GM12878 (cell line): ENCODE measurements at regions not wholly inside any gene's neighbourhood (a gene's known extent, or its start where the extent isn't known, plus 50 kb on each side); places are given as distances from the start of the nearest gene placed in this dataset.

Experiments used
- ATAC-seq: fragments of 200-7000 bp; cut with Tn5 transposase; 3 replicates; pipeline ENCODE4 v1.9.1; 2020; ENCODE audit warnings: mild to moderate bottlenecking, moderate library complexity
- BruUV-seq: library from RNA; stranded (reverse); fragments of 400-500 nt; replicated peaks from 2 replicates; lab custom pipeline; 2021; lab: Mats Ljungman, UMichigan
- CTCF ChIA-PET: fragments of 300-600 bp; sonication (Branson Sonifier 250); formaldehyde crosslinking; extraction: SDS; loops from one replicate; lab custom pipeline; 2021; ENCODE audit warnings: inconsistent platforms; lab: Yijun Ruan, JAX
- POLR2A ChIA-PET: fragments of 350-600 bp; formaldehyde crosslinking; extraction: SDS; loops from one replicate; lab custom pipeline; 2021; ENCODE audit warnings: inconsistent platforms; lab: Charles Lee
- RAD21 ChIA-PET: fragments of 300-600 bp; sonication (Branson Sonifier 250); formaldehyde crosslinking; loops from one replicate; lab custom pipeline; 2023; ENCODE audit warnings: antibody characterized with exemption; ENCODE audit not compliant: unreplicated experiment; lab: Charles Lee
- SMC1A ChIA-PET: fragments of 300-600 bp; sonication (Branson Sonifier 250); formaldehyde crosslinking; loops from one replicate; lab custom pipeline; 2023; ENCODE audit not compliant: unreplicated experiment, uncharacterized antibody; lab: Charles Lee
- DNase-seq: peaks from one replicate; pipeline ENCODE4 v3.0.0-alpha.2; 2011; ENCODE audit warnings: low read depth, low spot score
- FAIRE-seq: peaks from 3 replicates; lab custom pipeline; 2011; peaks lifted over from hg19 to GRCh38; lab: Jason Lieb, UNC
- H2AFZ ChIP-seq: 2 replicates; pipeline ENCODE4 v1.6.0; 2011; ENCODE audit warnings: low read depth, low read length, control low read depth; ENCODE audit not compliant: control insufficient read depth
- H3K27ac ChIP-seq: 2 replicates; pipeline ENCODE4 v1.5.1; 2011; ENCODE audit warnings: control low read depth; ENCODE audit not compliant: control insufficient read depth, insufficient read depth
- H3K27me3 ChIP-seq, 2 experiments: replicated peaks in 1 of 2; 2 replicates each; pipeline versions ENCODE4 v1.6.0 to v1.6.1; 2011; ENCODE audit warnings: low read length in 1 of 2; ENCODE audit not compliant: control insufficient read depth in 2 of 2, insufficient read depth in 2 of 2
- H3K36me3 ChIP-seq, 2 experiments: 2 replicates each; pipeline ENCODE4 v1.5.1; 2011; ENCODE audit warnings: low read length in 1 of 2; ENCODE audit not compliant: control insufficient read depth in 2 of 2, insufficient read depth in 2 of 2
- H3K4me1 ChIP-seq: 2 replicates; pipeline ENCODE4 v1.6.1; 2011; ENCODE audit warnings: mild to moderate bottlenecking, low read length, moderate library complexity, mixed read lengths; ENCODE audit not compliant: control insufficient read depth, insufficient read depth
- H3K4me2 ChIP-seq: 2 replicates; pipeline ENCODE4 v1.6.0; 2011; ENCODE audit warnings: control low read depth; ENCODE audit not compliant: control insufficient read depth, insufficient read depth
- H3K4me3 ChIP-seq: fragments of 200-600 bp; sonication (generic); 2 replicates; pipeline ENCODE4 v1.5.1; 2016
- H3K79me2 ChIP-seq: 2 replicates; pipeline ENCODE4 v1.6.0; 2011; ENCODE audit warnings: low read length; ENCODE audit not compliant: control insufficient read depth, insufficient read depth
- H3K9ac ChIP-seq: 2 replicates; pipeline ENCODE4 v1.8.0; 2011; ENCODE audit warnings: low read length, control low read depth, mixed read lengths; ENCODE audit not compliant: control insufficient read depth, insufficient read depth
- H3K9me3 ChIP-seq: replicated peaks from 3 replicates; pipeline ENCODE4 v1.5.1; 2011; ENCODE audit warnings: mild to moderate bottlenecking, low read length; ENCODE audit not compliant: control insufficient read depth, insufficient read depth
- H4K20me1 ChIP-seq: 2 replicates; pipeline ENCODE4 v1.6.0; 2011; ENCODE audit not compliant: control insufficient read depth, insufficient read depth
- BCL11A ChIP-seq: IDR thresholded peaks from 2 replicates; pipeline ENCODE4 v1.6.1; 2011; ENCODE audit warnings: low read depth, low read length
- IRF4 ChIP-seq: IDR thresholded peaks from 2 replicates; pipeline ENCODE4 v1.6.1; 2011; ENCODE audit warnings: low read depth, low read length
- RAD21 ChIP-seq: IDR thresholded peaks from 2 replicates; pipeline ENCODE4 v1.6.1; 2011; ENCODE audit warnings: mild to moderate bottlenecking, low read depth, low read length, moderate library complexity; ENCODE audit not compliant: insufficient read depth
- SPI1 ChIP-seq: IDR thresholded peaks from 2 replicates; pipeline ENCODE4 v1.6.1; 2011; ENCODE audit warnings: low read depth, mild to moderate bottlenecking, low read length, moderate library complexity, borderline replicate concordance; ENCODE audit not compliant: insufficient read depth
- WGBS: methylation state at CpG from one replicate; pipeline ENCODE4 v1.1.6; 2016; ENCODE audit warnings: low lambda C conversion rate; ENCODE audit not compliant: insufficient replicate concordance, insufficient coverage; ENCODE audit errors: missing lambda C conversion rate; 5-methylcytosine and 5-hydroxymethylcytosine counted together
- in situ Hi-C: fragments of 300-500 bp; cut with MboI; formaldehyde crosslinking; loops from 9 replicates; pipeline ENCODE4 v1.14.3; 2018; ENCODE audit warnings: mixed read lengths
- intact Hi-C: fragments of 100-400 bp; cut with micrococcal nuclease; formaldehyde crosslinking; loops from one replicate; pipeline ENCODE4 v1.14.2; 2022; ENCODE audit not compliant: unreplicated experiment
- TF ChIP-seq, protein P1 (sequence below): fragments of 450-650 bp; IDR thresholded peaks from 2 replicates; pipeline ENCODE4 v1.6.1; 2017; ENCODE audit warnings: mild to moderate bottlenecking, moderate library complexity

DNA sequence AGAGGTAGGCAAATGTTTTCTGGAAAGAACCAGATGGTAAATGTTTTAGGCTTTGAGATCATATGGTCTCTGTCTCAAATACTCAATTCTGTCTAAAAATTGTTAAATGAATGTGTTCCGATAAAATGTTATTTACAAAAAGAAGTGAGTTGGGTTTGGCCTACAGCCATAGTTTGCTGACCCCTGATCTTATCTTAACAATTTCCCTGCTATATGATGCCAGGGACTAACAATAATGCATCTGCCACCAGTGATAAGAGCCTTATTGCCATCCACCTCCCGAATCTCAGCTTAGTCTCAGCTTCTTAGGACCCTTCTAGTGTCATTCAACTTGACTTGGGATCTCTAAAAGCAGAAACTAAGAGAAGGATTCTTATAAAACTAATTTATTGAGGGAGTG is 208.5 kb upstream of the ADGRL2 start (continued):
- TF ChIP-seq, protein P1, sequence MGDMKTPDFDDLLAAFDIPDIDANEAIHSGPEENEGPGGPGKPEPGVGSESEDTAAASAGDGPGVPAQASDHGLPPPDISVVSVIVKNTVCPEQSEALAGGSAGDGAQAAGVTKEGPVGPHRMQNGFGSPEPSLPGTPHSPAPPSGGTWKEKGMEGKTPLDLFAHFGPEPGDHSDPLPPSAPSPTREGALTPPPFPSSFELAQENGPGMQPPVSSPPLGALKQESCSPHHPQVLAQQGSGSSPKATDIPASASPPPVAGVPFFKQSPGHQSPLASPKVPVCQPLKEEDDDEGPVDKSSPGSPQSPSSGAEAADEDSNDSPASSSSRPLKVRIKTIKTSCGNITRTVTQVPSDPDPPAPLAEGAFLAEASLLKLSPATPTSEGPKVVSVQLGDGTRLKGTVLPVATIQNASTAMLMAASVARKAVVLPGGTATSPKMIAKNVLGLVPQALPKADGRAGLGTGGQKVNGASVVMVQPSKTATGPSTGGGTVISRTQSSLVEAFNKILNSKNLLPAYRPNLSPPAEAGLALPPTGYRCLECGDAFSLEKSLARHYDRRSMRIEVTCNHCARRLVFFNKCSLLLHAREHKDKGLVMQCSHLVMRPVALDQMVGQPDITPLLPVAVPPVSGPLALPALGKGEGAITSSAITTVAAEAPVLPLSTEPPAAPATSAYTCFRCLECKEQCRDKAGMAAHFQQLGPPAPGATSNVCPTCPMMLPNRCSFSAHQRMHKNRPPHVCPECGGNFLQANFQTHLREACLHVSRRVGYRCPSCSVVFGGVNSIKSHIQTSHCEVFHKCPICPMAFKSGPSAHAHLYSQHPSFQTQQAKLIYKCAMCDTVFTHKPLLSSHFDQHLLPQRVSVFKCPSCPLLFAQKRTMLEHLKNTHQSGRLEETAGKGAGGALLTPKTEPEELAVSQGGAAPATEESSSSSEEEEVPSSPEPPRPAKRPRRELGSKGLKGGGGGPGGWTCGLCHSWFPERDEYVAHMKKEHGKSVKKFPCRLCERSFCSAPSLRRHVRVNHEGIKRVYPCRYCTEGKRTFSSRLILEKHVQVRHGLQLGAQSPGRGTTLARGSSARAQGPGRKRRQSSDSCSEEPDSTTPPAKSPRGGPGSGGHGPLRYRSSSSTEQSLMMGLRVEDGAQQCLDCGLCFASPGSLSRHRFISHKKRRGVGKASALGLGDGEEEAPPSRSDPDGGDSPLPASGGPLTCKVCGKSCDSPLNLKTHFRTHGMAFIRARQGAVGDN = no peak
- TF ChIP-seq IRF4 = no peak

DNA sequence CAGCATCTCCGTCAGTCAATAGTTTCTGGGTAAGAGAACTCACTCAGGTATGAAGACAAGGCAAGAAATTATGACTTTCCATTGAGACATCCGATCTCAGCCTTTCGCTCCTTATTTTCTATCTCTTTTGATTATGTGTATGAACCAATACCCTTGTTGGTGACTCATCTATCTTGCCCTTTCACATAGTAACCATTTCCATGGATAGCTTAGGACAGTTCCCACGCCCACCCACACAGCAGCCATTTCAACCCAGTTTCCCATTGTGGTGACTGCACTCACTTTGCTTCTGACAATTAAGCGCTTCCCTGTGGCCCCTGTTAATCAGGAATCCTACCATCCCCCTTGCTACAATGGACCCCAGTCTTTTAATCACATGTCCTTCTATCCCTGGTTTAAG is 210.6 kb upstream of the ADGRL2 start:
- no TSS peak for BruUV-seq
- ChIA-PET POLR2A (interaction anchor here (1.3 kb wide), 1 partner anchor 9 kb away, joined by 3 read pairs; no protein-coding TSS in a partner anchor), CTCF (interaction anchor here (1.3 to 1.6 kb wide), 2 partner anchors 10 to 169 kb away, joined by 3 to 4 read pairs; no protein-coding TSS in a partner anchor), SMC1A (interaction anchor here (1.3 to 18.8 kb wide), 3 partner anchors 9 to 39 kb away, joined by 3 to 210 read pairs (median 5); no protein-coding TSS in a partner anchor), RAD21 (interaction anchor here (1.0 kb wide), 1 partner anchor 12 kb away, joined by 5 read pairs; no protein-coding TSS in a partner anchor)
- DNase-seq (no peak), ATAC-seq (no peak), FAIRE-seq (no peak)
- intact Hi-C loops = no loop called here
- no peaks in the 10 kb centered on the region for H3K27me3 ChIP-seq
- no peaks in the 10 kb centered on the region for H3K79me2 ChIP-seq
- H4K20me1 ChIP-seq = no peaks in the 10 kb centered on the region
- H3K4me2 ChIP-seq = no peak overlapping the region
- H3K9me3 ChIP-seq = no peaks in the 10 kb centered on the region; the same call in 2 of the 3 replicates
- H3K4me1 ChIP-seq = no peaks in the 10 kb centered on the region
- H3K4me3 ChIP-seq = no peak overlapping the region
- WGBS = 38% methylated on average over 5 of the region's 5 CpGs
- H3K36me3 ChIP-seq = no peaks in the 10 kb centered on the region
- H2AFZ ChIP-seq = no peak overlapping the region
- in situ Hi-C loops = no loop called here
- no peak for TF ChIP-seq BCL11A
- no peak for TF ChIP-seq RAD21
- no peak for TF ChIP-seq SPI1
- H3K27ac ChIP-seq = no peak overlapping the region
- no peak overlapping the region for H3K9ac ChIP-seq
